KBM-7 (cell line): ENCODE measurements at regions not wholly inside any gene's neighbourhood (a gene's known extent, or its start where the extent isn't known, plus 50 kb on each side); places are given as distances from the start of the nearest gene placed in this dataset.
"Not testable (repeated sequence)": the region's sequence is repeated elsewhere in the genome, so short reads cannot be mapped to it uniquely, and the experiment has no call there.

Experiments used
- DNase-seq: peaks from one replicate; pipeline ENCODE4 v3.0.0-alpha.2; 2015
- in situ Hi-C: fragments of 300-500 bp; cut with MboI; formaldehyde crosslinking; loops from 2 replicates; pipeline ENCODE4 v1.14.3; 2020; ENCODE audit warnings: low sequenced_read_pairs, low pct_unique_long_range_greater_than_20kb, mixed read lengths

- no peak for DNase-seq
- in situ Hi-C loops: no loop called here
Measured at GRCh38 chr5:120808135-120808534, 344.0 kb downstream of the PRR16 start.

GRCh38 chr5:120808606-120809005, 344.5 kb downstream of the PRR16 start:
- in situ Hi-C loops: no loop called here
- no peak for DNase-seq

- in situ Hi-C loops: no loop called here
- DNase-seq: no peak
Measured at GRCh38 chr5:120813551-120813950, 349.5 kb downstream of the PRR16 start.

GRCh38 chr5:120817044-120817985, 353.2 kb downstream of the PRR16 start:
- DNase-seq: peak; percentile 20
- in situ Hi-C loops: no loop called here

- DNase-seq: no peak
- in situ Hi-C loops: no loop called here
Measured at GRCh38 chr5:120818128-120818527, 354.0 kb downstream of the PRR16 start.

- in situ Hi-C loops: no loop called here
- no peak for DNase-seq
Measured at GRCh38 chr5:120823328-120823727, 359.2 kb downstream of the PRR16 start.

GRCh38 chr5:120831646-120832045, 367.5 kb downstream of the PRR16 start:
- DNase-seq, in situ Hi-C loops: not testable (repeated sequence)

- no peak for DNase-seq
- in situ Hi-C loops: no loop called here
Measured at GRCh38 chr5:120841830-120842229, 377.7 kb downstream of the PRR16 start.

GRCh38 chr5:120843390-120843980, 379.4 kb downstream of the PRR16 start:
- in situ Hi-C loops: no loop called here
- no peak for DNase-seq

- in situ Hi-C loops: no loop called here
- no peak for DNase-seq
Measured at GRCh38 chr5:120848883-120849282, 384.8 kb downstream of the PRR16 start.

- no peak for DNase-seq
- in situ Hi-C loops: no loop called here
Measured at GRCh38 chr5:120852222-120852860, 388.2 kb downstream of the PRR16 start.

- in situ Hi-C loops: no loop called here
- DNase-seq: no peak
Measured at GRCh38 chr5:120866997-120867396, 402.9 kb downstream of the PRR16 start.

- in situ Hi-C loops: no loop called here
- DNase-seq: no peak
Measured at GRCh38 chr5:120869831-120870230, 405.7 kb downstream of the PRR16 start.

- DNase-seq: no peak
- in situ Hi-C loops: no loop called here
Measured at GRCh38 chr5:120872297-120872696, 408.2 kb downstream of the PRR16 start.

GRCh38 chr5:120873083-120873482, 409.0 kb downstream of the PRR16 start:
- no peak for DNase-seq
- in situ Hi-C loops: no loop called here

GRCh38 chr5:120874081-120874862, 410.2 kb downstream of the PRR16 start:
- DNase-seq: no peak
- in situ Hi-C loops: no loop called here

- in situ Hi-C loops: no loop called here
- DNase-seq: no peak
Measured at GRCh38 chr5:120882038-120882775, 418.1 kb downstream of the PRR16 start.

- DNase-seq: no peak
Measured at GRCh38 chr5:120886351-120886860, 422.3 kb downstream of the PRR16 start.

GRCh38 chr5:120895660-120896059, 431.6 kb downstream of the PRR16 start:
- DNase-seq: no peak
- in situ Hi-C loops: no loop called here

More at GRCh38 chr5:120886351-120886860, 422.3 kb downstream of the PRR16 start:
- in situ Hi-C loops: no loop called here
